Dendritic cell treated with granulocyte-macrophage colony-stimulating factor and Interleukin-4, amounts not matched to agents 40 ng/mL and 50 ng/mL, for 4 days (primary cell): ENCODE measurements at regions not wholly inside any gene's neighbourhood (a gene's known extent, or its start where the extent isn't known, plus 50 kb on each side); places are given as distances from the start of the nearest gene placed in this dataset.
"Not testable (repeated sequence)": the region's sequence is repeated elsewhere in the genome, so short reads cannot be mapped to it uniquely, and the experiment has no call there.

Experiments
- H3K27ac Mint-ChIP-seq: one replicate; pipeline ENCODE4 v1.8.0; 2022; ENCODE audit warnings: mild to moderate bottlenecking, mixed read lengths
- H3K27me3 Mint-ChIP-seq: one replicate; pipeline ENCODE4 v1.8.0; 2022; ENCODE audit warnings: mild to moderate bottlenecking, mixed read lengths
- H3K36me3 Mint-ChIP-seq: one replicate; pipeline ENCODE4 v1.8.0; 2022; ENCODE audit warnings: low read depth, mixed read lengths
- H3K4me1 Mint-ChIP-seq: one replicate; pipeline ENCODE4 v1.8.0; 2022; ENCODE audit warnings: low read depth, mixed read lengths
- H3K4me3 Mint-ChIP-seq: one replicate; pipeline ENCODE4 v1.8.0; 2022; ENCODE audit warnings: mild to moderate bottlenecking, moderate library complexity, mixed read lengths
- H3K9me3 Mint-ChIP-seq: one replicate; pipeline ENCODE4 v1.8.0; 2022; ENCODE audit warnings: mixed read lengths
- intact Hi-C: fragments of 100-400 bp; cut with micrococcal nuclease; formaldehyde crosslinking; loops from one replicate; pipeline ENCODE4 v1.15.0; 2022

DNA sequence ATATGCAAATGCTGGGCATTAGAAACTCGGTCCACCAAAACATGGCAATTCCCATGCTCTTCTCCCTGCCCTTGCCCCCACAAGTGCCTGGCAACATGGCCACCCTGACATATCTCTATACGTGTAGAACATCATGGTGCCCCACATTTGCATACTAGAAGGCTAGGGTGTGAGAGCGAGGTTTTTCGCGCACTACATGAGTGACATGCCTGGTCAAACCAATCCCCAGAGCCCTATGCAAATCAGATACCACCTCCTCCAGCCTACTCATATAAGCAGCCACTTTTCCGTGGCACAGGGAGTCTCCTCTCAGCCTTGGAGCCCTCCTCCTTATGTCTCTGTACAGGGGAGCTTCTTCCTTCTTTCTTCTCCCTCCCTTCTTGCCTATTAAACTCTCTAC is 296.1 kb upstream of the GULP1 start:
- intact Hi-C loops: no loop called here
- Mint-ChIP-seq H3K4me1 (peaks cover 8% of the 10 kb centered on the region), H3K27me3 (peaks cover 2% of the 10 kb centered on the region), H3K9me3 (no peaks in the 10 kb centered on the region), H3K4me3 (no peak overlapping the region), H3K27ac (no peak overlapping the region), H3K36me3 (no peaks in the 10 kb centered on the region)

DNA sequence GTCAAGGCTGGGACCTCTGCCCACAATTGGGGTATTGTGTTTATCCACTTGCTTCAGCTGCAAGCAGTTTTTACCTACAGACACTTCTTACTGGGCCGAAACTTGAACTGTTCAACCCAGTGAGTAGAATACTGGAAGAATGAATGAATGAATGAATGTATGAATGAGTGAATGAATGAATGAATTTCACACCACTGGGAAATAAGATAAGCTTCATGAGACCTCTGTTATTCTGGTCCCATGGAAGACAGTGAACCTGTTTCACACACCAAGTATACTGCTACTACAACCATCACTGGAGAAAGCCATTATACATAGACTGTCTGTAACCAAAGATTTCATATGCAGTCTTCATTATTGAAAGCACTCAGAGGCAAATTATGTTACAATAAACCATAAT is 295.0 kb upstream of the GULP1 start:
- Mint-ChIP-seq H3K27ac (no peak overlapping the region), H3K27me3 (peaks cover 2% of the 10 kb centered on the region), H3K4me3 (no peak overlapping the region), H3K4me1 (peaks cover 8% of the 10 kb centered on the region), H3K9me3 (no peaks in the 10 kb centered on the region), H3K36me3 (no peaks in the 10 kb centered on the region)
- intact Hi-C loops: no loop called here

DNA sequence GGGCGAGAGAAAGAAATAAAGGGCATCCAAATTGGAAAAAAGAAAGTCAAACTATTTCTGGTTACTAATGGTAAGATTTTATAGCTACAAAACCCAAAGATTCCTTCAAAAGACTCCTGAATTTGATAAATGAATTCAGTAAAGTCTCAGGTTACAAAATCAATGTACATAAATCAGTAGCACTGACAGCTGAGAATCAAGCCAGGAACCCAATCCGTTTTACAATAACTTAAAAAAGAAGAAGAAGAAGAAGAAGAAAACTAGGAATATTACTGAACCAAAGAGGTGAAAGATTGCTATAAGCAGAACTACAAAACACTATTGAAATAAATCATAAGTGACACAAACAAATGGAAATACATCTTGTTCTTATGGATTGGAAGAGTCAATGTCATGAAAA is 291.5 kb upstream of the GULP1 start:
- intact Hi-C loops: no loop called here
- no peaks in the 10 kb centered on the region for H3K9me3 Mint-ChIP-seq
- no peaks in the 10 kb centered on the region for H3K4me1 Mint-ChIP-seq
- H3K27me3 Mint-ChIP-seq: peaks cover 2% of the 10 kb centered on the region
- no peak overlapping the region for H3K4me3 Mint-ChIP-seq
- H3K27ac Mint-ChIP-seq: no peak overlapping the region
- no peaks in the 10 kb centered on the region for H3K36me3 Mint-ChIP-seq

DNA sequence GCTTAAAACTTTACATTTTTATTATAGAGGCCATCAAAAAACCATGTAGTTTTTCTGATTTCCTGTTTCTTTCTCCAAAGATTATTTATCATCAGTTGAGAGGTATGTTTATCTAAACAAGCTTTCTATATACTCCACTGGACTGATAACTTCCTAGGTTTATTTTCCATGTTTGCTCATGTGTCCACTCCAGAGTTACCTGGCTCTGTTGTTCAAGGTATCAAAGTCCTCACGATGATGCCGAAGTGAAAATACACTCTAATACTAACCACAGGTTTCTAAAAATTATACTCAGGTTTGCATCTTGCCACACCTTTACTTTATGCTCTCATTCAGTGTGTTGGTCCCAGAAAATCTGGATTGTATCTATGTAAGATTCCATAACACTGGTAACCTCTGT is 287.9 kb upstream of the GULP1 start:
- no peaks in the 10 kb centered on the region for H3K36me3 Mint-ChIP-seq
- intact Hi-C loops: no loop called here
- H3K4me1 Mint-ChIP-seq: no peaks in the 10 kb centered on the region
- H3K9me3 Mint-ChIP-seq: no peaks in the 10 kb centered on the region
- no peak overlapping the region for H3K4me3 Mint-ChIP-seq
- H3K27me3 Mint-ChIP-seq: no peaks in the 10 kb centered on the region
- no peak overlapping the region for H3K27ac Mint-ChIP-seq

DNA sequence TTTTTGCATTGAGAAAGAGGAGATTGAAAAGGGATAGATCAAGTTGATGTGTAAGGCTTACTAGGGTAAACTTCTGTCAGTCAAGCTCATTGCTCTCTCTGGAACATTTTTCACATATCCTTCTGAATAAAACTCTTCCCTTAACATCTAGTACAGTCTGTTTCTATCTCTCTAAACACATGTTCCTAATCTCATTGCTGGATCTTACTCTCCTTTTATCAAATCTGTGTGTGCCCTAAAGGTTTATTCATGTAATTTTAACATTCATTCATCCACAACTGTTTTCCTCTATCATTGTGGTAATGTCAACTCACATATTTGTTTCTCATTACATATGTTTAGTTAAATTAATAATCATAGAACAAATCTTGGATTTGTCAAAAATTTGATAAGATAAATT is 277.9 kb upstream of the GULP1 start:
- H3K9me3 Mint-ChIP-seq: peaks cover 5% of the 10 kb centered on the region
- H3K4me1 Mint-ChIP-seq: no peaks in the 10 kb centered on the region
- no peaks in the 10 kb centered on the region for H3K36me3 Mint-ChIP-seq
- H3K27ac Mint-ChIP-seq: no peak overlapping the region
- no peaks in the 10 kb centered on the region for H3K27me3 Mint-ChIP-seq
- no peak overlapping the region for H3K4me3 Mint-ChIP-seq
- intact Hi-C loops: no loop called here

DNA sequence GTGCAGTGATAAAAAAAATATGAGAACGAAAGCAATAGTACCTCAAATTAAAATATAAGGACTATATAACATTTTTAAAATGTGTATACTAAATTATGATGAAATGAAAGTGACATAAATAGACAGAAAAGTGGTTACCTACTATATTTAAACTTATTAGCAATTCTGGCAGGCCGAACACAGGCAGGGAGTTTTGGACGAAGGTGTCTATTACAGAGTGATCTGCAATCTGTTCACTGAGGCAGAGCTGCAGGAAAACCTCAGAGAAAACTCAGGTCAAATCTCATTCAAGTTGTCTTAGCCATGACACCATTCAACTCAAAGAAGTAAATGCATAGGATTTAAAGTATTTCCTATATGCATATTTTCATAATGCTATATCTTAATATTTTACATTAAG is 274.8 kb upstream of the GULP1 start:
- no peak overlapping the region for H3K27ac Mint-ChIP-seq
- H3K4me3 Mint-ChIP-seq: no peak overlapping the region
- H3K4me1 Mint-ChIP-seq: no peaks in the 10 kb centered on the region
- H3K36me3 Mint-ChIP-seq: no peaks in the 10 kb centered on the region
- peaks cover 21% of the 10 kb centered on the region for H3K9me3 Mint-ChIP-seq
- intact Hi-C loops: no loop called here
- no peaks in the 10 kb centered on the region for H3K27me3 Mint-ChIP-seq

GRCh38 chr2:188022389-188022788 is 269.3 kb upstream of the GULP1 start:
- H3K4me1 Mint-ChIP-seq: no peaks in the 10 kb centered on the region
- no peaks in the 10 kb centered on the region for H3K27me3 Mint-ChIP-seq

DNA sequence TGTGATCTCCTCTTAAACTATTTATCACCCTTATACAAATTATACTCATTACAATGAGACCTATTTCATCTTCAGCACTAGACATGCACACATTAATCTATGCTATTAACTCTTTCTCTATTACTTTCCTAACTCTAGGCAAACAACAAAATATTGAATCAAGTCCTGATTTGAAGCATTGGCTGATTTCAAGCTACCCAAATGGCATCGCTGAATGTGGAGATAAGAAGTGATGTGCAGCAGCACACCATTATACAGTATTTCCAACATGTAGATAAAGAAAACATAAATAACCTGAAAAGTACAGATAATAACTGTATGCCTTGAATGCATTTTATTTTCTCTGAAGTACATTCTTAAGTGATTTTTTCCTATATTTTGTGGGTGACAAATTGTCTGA is 268.6 kb upstream of the GULP1 start:
- Mint-ChIP-seq H3K27me3 (no peaks in the 10 kb centered on the region), H3K9me3 (peaks cover 21% of the 10 kb centered on the region), H3K4me1 (no peaks in the 10 kb centered on the region), H3K36me3 (no peaks in the 10 kb centered on the region), H3K4me3 (no peak overlapping the region), H3K27ac (no peak overlapping the region)
- intact Hi-C loops: no loop called here

More at GRCh38 chr2:188022389-188022788, 269.3 kb upstream of the GULP1 start:
- Mint-ChIP-seq H3K27ac (no peak overlapping the region), H3K4me3 (no peak overlapping the region), H3K9me3 (peaks cover 21% of the 10 kb centered on the region), H3K36me3 (no peaks in the 10 kb centered on the region)
- intact Hi-C loops: no loop called here

GRCh38 chr2:188024811-188025210 is 266.9 kb upstream of the GULP1 start:
- H3K27ac Mint-ChIP-seq: no peak overlapping the region
- intact Hi-C loops: no loop called here
- no peaks in the 10 kb centered on the region for H3K27me3 Mint-ChIP-seq
- no peaks in the 10 kb centered on the region for H3K4me1 Mint-ChIP-seq
- H3K36me3 Mint-ChIP-seq: no peaks in the 10 kb centered on the region
- no peak overlapping the region for H3K4me3 Mint-ChIP-seq
- peaks cover 7% of the 10 kb centered on the region for H3K9me3 Mint-ChIP-seq

DNA sequence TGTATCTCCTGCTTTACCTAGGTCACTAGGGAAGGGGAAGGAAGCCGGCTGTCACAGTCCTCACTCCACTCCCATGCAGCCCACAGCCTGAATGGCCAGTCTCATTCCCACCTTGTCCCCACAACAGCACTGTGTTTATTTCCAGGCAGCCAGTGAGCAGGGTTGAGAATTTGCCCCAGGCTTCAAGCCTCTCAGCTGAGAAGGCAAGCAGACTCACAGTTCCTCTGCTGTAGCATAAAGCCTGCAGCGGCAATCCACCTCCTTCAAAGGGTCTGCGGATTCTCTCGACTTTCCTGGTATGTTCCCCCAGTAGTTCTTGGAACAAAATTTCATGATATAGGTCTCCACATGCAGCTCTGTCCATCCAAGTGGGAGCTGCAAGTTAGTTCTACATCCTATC is 262.9 kb upstream of the GULP1 start:
- no peaks in the 10 kb centered on the region for H3K9me3 Mint-ChIP-seq
- no peaks in the 10 kb centered on the region for H3K27me3 Mint-ChIP-seq
- intact Hi-C loops: no loop called here

DNA sequence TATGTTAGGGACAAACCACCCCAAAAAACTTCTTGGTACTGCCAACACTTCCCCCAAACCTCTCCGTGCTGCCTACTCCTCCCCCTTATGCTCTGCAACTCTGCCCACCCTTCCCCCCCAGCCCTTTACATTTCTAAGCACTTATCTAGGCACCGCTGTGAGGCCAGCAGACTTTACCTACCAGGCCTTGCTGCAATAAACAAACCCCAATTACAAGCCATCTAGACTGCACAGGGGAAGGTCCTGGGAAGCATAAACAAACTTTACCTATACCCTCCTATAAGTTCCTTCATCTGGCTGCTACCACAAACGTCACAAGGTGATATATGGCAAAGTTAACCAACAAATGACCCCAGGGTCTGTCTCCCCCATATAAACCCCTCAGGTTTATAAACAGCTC is 259.4 kb upstream of the GULP1 start:
- no peaks in the 10 kb centered on the region for H3K9me3 Mint-ChIP-seq
- no peak overlapping the region for H3K27ac Mint-ChIP-seq
- no peaks in the 10 kb centered on the region for H3K4me1 Mint-ChIP-seq
- H3K4me3 Mint-ChIP-seq: no peak overlapping the region
- intact Hi-C loops: no loop called here
- no peaks in the 10 kb centered on the region for H3K27me3 Mint-ChIP-seq
- no peaks in the 10 kb centered on the region for H3K36me3 Mint-ChIP-seq

More for the DNA sequence above, 262.9 kb upstream of the GULP1 start:
- H3K36me3 Mint-ChIP-seq: no peaks in the 10 kb centered on the region
- H3K4me1 Mint-ChIP-seq: no peaks in the 10 kb centered on the region
- no peak overlapping the region for H3K27ac Mint-ChIP-seq
- H3K4me3 Mint-ChIP-seq: no peak overlapping the region

DNA sequence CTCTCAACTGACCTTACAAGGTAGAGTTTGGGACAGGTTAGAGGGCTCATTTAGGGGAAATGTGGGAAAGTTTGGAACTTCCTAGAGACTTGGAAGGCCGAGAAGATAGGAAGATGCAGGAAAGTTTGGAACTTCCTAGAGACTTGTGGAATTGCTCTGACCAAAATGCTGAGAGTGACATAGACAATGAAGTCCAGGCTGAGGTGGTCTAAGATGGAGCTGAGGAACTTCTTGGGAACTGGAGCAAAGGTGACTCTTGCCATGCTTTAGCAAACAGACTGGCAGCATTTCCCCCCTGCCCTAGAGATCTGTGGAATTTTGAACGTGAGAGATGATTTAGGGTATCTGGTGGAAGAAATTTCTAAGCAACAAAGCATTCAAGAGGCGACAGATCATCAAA is 258.9 kb upstream of the GULP1 start:
- Mint-ChIP-seq H3K9me3 (no peaks in the 10 kb centered on the region), H3K27ac (no peak overlapping the region), H3K4me1 (no peaks in the 10 kb centered on the region), H3K36me3 (no peaks in the 10 kb centered on the region), H3K27me3 (no peaks in the 10 kb centered on the region), H3K4me3 (no peak overlapping the region)
- intact Hi-C loops: no loop called here

DNA sequence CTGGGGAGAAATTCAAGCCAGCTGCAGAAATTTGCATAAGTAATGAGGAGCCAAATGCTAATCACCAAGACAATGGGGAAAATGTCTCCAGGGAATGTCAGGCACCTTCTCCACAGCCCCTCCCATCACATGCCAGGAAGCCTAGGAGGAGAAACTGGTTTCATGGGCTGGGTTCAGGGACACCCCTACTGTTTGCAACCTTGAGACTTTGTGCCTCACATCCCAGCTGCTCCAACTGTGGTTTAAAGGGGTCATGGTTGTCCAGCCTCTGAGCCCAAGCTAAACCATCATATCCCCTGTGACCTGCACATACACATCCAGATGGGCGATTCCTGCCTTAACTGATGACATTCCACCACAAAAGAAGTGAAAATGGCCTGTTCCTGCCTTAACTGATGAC is 258.4 kb upstream of the GULP1 start:
- H3K4me1 Mint-ChIP-seq, H3K4me3 Mint-ChIP-seq, intact Hi-C loops, H3K27ac Mint-ChIP-seq, H3K27me3 Mint-ChIP-seq, H3K9me3 Mint-ChIP-seq, H3K36me3 Mint-ChIP-seq: not testable (repeated sequence)

DNA sequence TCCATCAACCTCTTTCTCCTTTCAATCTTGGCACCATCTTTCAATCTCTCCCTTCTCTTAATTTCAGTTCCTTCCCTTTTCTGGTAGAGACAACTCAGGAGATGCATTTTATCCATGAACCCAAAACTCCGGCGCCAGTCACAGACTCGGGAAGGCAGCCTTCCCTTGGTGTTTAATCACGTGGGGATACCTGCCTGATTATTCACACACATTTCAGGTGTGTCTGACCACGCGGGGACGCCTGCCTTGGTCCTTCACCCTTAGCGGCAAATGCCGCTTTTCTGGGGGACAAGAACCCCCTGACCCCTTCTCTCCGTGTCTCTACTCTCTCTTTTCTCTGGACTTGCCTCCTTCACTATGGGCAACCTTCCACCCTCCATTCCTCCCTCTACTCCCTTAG is 257.6 kb upstream of the GULP1 start:
- intact Hi-C loops, H3K4me1 Mint-ChIP-seq, H3K36me3 Mint-ChIP-seq, H3K4me3 Mint-ChIP-seq, H3K9me3 Mint-ChIP-seq, H3K27me3 Mint-ChIP-seq, H3K27ac Mint-ChIP-seq: not testable (repeated sequence)

DNA sequence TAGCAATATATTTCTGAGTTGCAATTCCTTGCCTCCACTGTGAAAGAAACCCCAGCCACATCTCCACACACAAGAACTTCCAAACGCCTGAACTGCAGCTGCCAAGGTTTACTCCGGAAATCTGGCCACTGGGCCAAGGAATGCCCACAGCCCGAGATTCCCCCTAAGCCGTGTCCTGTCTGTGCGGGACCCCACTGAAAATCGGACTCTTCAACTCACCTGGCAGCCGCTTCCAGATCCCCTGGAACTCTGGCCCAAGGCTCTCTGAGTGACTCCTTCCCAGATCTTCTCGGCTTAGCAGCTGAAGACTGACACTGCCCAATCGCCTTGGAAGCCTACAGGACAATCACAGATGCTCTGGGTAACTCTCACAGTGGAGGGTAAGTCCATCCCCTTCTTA is 256.3 kb upstream of the GULP1 start:
- H3K9me3 Mint-ChIP-seq, H3K27ac Mint-ChIP-seq, H3K27me3 Mint-ChIP-seq: not testable (repeated sequence)

DNA sequence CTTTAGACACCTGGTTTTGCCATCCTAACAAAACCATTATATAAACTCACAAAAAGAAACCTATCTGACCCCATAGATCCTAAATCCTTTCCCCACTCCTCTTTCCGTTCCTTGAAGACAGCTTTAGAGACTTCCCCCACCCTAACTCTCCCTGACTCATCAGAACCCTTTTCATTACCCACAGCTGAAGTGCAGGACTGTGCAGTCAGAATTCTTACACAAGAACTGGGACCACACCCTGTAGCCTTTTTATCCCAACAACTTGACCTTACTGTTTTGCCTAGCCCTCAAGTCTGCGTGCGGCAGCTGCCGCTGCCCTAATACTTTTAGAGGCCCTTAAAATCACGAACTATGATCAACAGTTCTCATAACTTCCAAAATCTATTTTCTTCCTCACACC is 254.9 kb upstream of the GULP1 start:
- H3K36me3 Mint-ChIP-seq, H3K9me3 Mint-ChIP-seq, H3K4me1 Mint-ChIP-seq, H3K27me3 Mint-ChIP-seq, intact Hi-C loops, H3K4me3 Mint-ChIP-seq, H3K27ac Mint-ChIP-seq: not testable (repeated sequence)

More for the DNA sequence above, 256.3 kb upstream of the GULP1 start:
- intact Hi-C loops, H3K4me1 Mint-ChIP-seq, H3K4me3 Mint-ChIP-seq, H3K36me3 Mint-ChIP-seq: not testable (repeated sequence)
